Stimulated activated CD4-positive, alpha-beta T cell treated with anti-CD3 and anti-CD28 coated beads, TNF-alpha, amount 100 ng/mL, for 1 hour (primary cell): ENCODE measurements at regions not wholly inside any gene's neighbourhood (a gene's known extent, or its start where the extent isn't known, plus 50 kb on each side); places are given as distances from the start of the nearest gene placed in this dataset.

Source experiments
- DNase-seq, 3 donors: peaks; one replicate each; pipeline ENCODE4 v3.0.0-alpha.2; 2020; ENCODE audit warnings: low read depth in 3 of 3, low spot score in 1 of 3

- no peak for DNase-seq
Measured at GRCh38 chr2:176642074-176642473, 372.8 kb downstream of the MTX2 start.

GRCh38 chr2:176643646-176644045 is 374.4 kb downstream of the MTX2 start:
- DNase-seq = no peak

- no peak for DNase-seq
Measured at GRCh38 chr2:176645494-176645893, 376.3 kb downstream of the MTX2 start.

GRCh38 chr2:176646033-176646615 is 376.9 kb downstream of the MTX2 start:
- DNase-seq = no peak

DNA sequence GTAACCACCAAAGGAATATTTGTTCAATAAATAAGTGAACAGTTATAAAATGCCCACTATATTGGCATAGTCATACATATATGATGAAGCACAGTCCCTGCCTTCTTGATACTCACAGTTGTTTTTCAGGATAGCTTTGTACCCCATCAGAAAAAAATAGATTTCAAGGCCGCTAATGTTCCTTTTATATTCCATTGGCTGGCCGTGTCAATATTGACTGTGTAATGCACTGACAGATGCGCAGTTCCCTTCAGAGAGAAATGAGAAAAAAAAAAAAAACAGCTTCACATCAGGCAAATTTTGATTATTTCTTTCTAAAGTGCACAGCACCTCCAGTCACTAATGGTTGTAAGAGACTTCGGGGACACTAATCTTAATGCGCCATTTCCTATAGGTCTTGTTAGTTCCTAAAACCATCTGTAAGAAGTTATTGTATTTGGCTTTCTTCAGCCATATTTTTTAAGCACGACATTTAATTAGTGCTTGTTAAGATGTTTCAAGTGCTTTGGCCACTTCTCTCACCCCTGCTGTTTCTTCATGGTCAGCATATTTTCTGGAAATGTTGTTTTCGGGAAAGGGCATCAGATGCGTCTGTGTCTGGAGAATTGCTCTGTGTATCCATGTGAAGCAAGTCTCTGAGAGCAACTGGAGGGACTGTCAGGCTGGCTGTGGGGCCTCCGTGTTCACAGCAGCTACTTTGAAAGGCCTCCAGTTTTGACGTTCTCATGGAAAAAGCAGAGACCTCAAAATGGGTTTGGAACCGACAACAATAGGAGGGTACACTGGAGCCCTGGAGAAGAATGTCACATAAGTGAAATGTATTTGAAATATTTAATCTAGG is 378.3 kb downstream of the MTX2 start:
- no peak for DNase-seq

- no peak for DNase-seq
Measured at GRCh38 chr2:176648700-176649297, 379.6 kb downstream of the MTX2 start.

- no peak for DNase-seq
Measured at GRCh38 chr2:176650104-176650837, 381.0 kb downstream of the MTX2 start.

DNA sequence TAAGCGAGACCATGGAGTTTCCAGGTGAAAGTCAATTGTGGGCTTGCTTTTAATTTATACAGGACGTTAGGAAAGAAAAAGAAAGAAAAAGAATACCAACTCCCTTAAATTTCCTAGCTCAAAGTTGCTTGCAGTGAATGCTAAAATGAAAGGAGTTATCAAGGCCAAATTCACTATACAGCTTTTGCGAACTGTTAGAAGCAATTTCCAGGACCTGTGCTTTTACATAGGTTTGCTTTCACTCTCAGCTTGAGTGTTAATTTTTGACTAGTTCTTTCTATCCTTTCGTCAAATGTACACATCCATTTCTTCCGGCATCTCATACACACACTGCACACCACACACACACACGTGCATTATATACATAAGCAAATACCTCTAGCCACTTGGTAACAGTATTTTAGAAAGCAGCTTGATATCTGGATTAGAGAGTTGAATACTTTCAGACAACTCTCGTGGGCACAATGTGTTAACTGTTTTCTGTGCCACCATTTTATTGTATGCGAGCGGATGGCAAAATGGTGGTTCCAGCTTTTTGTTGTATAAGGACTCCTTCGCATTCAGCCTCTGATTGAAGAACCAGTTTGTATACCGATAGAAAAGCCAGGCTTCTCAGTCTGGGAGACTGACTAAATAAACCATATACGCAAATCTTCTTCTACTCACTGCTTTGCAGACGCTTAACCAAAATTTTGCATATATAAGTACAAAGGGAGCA is 381.8 kb downstream of the MTX2 start:
- DNase-seq = no peak

DNA sequence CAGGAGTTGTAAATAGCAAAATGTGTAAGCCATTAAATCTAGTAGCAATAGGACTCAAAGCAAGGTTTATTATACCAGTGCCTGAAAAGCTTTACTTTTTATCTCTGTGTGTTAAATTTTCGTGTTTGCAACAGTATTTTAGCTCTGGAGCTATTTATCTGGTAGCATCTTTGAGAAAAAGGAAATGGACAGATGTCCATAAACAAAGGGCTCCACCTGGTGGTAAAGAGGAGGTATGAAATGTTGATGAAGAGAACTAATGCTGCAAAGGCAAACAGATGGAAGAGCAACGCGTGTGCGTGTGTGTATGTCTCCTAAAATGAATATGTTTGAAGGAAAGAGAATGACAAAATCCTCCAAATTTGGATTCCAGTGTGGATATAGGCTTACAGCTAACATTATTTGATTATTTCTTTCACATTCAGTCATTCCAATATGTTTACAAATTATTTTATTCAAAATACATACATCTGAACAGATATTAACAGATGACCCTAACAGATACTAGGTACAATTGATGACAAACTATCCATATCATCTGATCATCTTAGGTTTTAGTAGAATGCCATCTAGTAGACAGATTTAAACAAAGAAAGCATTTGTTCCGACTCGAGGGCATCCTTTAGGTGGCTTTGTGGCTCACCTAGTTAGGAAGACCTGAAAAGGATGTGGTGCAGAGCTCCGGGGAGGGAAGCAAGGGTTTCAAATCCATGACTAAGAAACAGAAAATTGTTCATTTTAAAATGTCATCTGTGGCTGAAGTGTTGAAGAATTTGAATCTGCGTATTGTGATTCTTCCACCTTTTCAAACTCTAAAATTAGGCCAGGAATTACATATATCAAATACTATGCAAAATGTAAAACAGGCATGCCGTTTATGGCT is 383.3 kb downstream of the MTX2 start:
- DNase-seq = no peak

DNA sequence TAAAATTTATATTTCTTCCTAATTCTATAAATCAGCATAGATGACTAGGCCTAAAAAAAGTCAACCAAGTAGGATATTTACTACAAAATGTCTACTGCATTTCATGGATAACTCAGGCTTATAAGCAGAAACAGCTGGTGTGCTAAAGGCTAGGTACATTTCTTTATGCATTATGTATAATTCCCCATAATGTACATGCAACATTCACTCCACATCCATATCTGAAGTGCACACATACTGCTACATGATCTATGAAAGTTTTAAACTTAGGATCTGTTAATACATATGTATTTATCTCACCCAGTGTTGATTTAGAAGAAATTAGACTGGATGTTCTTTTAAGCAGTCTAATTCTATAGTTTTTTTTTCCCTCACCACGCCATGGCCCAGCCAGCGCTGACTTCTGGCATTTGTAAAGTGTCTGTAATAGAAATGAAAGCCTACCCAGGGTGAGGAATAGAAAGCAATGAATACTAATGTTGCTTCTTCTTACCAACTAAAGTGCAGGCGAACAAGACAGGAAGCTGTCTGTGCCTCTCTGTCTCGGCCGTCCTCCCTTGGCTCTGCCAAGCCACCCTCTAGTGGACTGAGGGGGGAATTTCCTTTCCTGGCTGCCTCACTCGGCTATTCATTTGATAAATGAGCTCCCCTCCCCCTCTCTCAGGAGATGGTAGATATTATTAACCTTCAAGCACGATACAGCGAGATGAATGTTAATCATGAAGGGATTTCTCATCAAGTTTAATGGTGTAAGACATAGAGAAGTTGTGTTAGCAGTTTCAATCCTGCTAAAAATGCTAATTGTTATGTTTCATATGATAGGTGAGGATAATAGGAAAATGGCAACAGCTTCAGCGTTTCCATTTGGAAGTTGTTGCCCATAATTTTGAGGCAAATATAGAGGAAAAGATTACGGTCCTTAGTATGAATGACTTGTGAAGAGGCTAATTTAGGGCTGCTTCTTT is 384.5 kb downstream of the MTX2 start:
- no peak for DNase-seq

DNA sequence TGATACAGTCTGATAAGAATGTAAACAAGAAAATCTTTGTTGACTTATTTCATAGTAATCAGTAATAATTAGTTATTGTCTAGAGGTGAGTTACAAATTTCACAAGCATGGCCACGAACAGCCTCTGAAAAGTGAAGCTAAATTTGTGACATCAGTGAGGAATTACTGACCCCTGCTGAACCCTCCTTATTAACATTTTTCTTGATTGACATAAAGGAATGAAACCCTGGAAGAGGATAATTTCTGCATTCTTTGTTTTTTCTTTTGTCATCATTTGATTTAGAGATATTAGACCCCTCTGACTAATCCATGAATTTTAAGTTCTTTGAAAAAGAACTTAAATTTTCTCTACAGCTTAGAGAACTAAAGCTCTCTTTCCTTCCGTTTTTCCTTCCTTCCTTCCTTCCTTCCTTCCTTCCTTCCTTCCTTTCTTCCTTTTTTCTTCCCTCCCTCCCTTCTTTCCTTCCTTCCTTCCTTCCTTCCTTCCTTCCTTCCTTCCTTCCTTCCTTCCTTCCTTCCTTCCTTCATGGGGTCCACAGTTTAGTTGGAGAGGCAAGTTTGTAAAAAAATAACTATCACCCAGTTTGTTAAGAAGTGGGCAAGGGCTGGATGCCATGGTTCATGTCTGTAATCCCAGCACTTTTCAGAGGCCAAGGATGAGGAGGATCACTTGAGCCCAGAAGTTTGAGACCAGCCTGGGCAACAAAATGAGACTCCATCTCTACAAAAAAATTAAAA is 387.0 kb downstream of the MTX2 start:
- no peak for DNase-seq

DNA sequence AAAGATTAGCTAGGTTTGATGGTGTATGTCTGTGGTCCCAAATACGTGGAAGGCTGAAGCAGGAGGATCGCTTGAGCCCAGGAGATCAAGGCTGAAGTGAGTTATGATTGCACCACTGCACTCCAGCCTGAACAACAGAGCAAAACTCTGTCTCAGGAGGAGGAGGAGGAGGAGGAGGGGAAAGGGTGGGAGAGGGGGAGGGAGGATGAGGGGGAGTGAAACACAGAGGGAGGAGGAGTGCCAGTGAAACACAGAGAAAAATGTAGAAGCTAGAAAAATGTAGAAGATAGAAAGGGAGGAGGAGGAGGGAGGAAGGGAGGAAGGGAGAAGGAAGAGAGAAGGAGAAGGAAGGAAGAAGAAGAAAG is 387.5 kb downstream of the MTX2 start:
- DNase-seq = no peak

DNA sequence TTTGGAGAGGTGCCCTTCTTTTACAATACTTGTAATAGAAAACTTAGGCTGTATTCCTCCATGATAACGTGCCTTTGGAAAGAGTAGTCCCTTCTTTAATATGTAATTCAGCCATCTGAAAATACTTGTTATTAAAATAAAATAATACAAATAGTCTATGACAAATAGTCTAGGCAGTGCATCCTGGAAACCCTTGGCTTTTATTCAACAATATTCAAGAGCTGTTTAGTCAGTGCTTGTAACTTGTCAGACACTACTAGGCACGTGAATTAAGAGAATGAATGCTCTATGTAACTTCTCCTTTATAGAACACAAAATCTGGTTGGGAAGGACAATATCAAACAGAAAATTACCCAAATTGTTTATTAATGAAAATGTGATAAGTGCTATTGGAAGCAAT is 388.2 kb downstream of the MTX2 start:
- no peak for DNase-seq

DNA sequence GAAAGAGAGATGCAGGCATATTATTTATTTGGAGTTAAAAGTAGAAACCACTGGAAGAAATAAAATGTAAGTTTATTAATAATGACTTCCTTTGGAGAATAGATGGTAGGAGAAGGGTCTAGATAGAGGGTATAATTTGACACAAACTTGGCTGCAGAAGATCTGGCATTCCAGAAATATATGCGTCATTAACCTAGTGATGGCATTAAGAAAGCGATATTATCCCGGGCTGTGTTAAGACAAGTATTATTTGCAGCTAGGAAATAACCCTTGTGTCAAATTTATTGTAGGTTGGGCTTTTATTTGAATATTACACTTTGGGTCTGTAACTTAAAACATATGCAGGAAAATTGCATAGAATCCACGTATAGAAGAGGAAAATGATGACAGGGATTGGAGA is 389.5 kb downstream of the MTX2 start:
- no peak for DNase-seq

DNA sequence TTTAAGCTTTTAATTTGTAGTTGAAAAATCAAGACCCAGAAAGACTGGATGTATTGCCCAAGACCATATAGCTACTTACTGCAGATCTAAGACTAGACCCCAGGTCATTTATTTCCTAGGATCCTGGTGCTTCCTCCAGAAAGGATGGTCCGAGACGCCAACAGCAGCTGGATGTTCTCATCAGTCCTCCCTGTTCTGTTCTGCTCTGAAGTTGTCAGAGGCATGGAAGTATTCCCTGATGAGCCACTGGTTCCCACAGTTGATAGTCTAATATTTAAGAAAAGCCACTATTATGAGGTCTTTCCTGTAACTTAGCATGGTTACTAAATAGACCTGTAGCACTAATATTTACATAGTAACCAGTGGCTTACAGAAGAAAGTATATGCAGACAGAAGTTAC is 393.5 kb downstream of the MTX2 start:
- DNase-seq = no peak

GRCh38 chr2:176664478-176664877 is 395.2 kb downstream of the MTX2 start:
- DNase-seq = no peak

GRCh38 chr2:176665086-176665485 is 395.8 kb downstream of the MTX2 start:
- no peak for DNase-seq

DNA sequence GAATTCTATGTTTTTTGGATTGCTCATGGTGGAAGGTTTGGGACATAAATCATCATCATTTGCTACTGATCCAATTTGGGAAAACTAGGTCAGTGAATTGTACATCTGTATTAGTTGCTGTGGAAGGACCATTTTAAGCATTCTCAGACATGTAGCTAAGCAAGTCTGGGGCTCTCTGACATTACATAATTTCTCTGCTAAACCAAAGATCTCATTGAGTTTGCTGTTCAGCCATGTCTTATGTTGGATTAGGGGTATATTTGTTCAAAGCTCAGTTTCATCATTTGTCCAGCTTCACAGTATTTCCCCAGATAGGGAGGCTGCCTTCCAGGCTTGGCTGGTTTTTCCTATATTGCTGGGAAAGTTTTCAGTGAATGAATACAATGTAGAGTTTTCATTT is 399.7 kb downstream of the MTX2 start:
- no peak for DNase-seq
